ENCODE measurements at regions not wholly inside any gene's neighbourhood (a gene's known extent, or its start where the extent isn't known, plus 50 kb on each side); places are given as distances from the start of the nearest gene placed in this dataset.
"Not testable (repeated sequence)": the region's sequence is repeated elsewhere in the genome, so short reads cannot be mapped to it uniquely, and the experiment has no call there.

GRCh38 chr5:17398866-17399835 is 98.9 kb upstream of the TAF11L2 start:
- DNase-seq (ENCODE audit: low read depth in 4 of 4, low spot score in 3 of 4) = no peak

- DNase-seq (ENCODE audit: low read depth in 4 of 4, low spot score in 3 of 4) = no peak
These were observed 98.1 kb upstream of the TAF11L2 start for GRCh38 chr5:17399931-17400330.

- DNase-seq (ENCODE audit: low read depth in 4 of 4, low spot score in 3 of 4) = no peak
These were observed 97.1 kb upstream of the TAF11L2 start for GRCh38 chr5:17400724-17401469.

GRCh38 chr5:17401470-17402288 is 96.4 kb upstream of the TAF11L2 start:
- no peak for DNase-seq (ENCODE audit: low read depth in 4 of 4, low spot score in 3 of 4)

DNA sequence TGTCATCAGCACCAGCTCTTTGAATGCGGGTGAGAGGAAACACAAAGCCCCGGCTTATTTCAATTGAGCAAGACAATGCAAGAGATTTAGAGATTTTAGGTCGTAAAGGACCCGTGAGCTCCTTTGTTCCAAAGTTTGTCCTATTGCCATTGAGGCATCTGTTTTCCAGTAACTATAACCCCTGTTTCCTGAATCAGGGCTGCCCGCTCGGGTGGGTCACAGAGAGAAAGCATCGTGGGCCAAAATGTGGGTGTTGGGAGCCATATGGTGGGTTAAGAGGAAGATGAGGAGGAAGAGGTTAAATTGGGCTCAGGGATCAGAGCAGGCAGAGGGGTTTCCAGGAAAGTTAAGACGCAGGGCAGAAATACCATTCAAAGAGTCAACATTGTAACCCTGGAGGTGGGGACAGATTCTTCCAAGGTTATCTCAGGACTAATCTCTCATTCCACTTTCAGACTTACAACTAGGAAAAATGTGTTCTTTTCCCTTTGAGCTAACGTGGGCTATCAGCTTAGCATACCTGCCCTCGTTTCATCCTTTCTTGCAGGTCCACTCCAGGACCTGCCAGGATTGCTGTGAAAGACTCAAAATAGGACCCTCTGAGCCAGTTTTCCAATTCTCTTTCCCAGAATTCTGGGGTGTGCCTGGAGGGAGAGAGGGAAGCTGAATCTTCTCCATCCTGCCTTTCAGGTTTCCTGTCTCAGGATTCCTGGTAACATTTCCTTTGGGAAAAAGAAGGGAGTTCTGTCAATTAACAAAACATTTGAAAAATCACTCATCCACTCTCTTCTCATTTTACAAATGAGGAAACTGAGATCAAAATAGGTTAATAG is 95.5 kb upstream of the TAF11L2 start:
- DNase-seq (ENCODE audit: low read depth in 4 of 4, low spot score in 3 of 4) = no peak

- no peak for DNase-seq (ENCODE audit: low read depth in 4 of 4, low spot score in 3 of 4)
These were observed 94.1 kb upstream of the TAF11L2 start for GRCh38 chr5:17403695-17404490.

DNA sequence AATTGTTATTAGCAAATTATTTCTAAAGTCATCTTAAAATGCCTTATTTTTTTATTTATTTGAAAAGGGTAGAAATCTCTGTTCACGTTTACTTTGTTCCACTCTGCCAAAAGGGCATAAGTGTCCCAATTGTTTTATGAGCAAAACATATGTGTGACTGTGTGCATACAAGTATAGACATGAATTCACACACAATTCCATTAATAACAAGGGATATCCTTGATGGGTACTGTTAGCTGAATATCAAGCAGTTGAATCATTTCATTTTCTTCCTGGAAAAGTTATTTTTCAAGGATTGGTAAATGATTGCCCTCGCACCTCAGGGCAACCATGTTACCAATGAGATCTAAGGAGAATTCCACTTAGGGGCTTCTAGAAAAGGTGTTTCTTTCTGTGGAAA is 92.1 kb upstream of the TAF11L2 start:
- DNase-seq (ENCODE audit: low read depth in 4 of 4, low spot score in 3 of 4) = no peak

DNA sequence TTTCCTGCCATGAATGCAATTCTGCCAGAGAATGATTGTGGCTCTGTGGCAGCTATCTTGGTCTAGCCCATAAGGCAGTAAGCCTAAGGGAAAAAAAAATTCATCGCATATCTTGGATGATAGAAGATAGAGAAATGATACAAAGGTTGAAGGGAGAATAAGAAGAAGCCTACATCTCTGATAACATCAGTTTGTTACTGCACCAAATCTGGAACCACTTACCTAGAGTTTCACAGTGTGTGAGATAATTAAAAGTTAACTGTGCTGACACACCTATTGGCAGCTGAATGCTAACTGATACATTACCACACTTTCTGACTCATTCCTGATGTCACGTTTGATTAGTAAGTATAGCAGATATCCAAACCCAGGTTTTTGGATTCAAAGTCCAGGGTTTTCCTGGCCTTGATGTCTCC is 91.6 kb upstream of the TAF11L2 start:
- no peak for DNase-seq (ENCODE audit: low read depth in 4 of 4, low spot score in 3 of 4)

DNA sequence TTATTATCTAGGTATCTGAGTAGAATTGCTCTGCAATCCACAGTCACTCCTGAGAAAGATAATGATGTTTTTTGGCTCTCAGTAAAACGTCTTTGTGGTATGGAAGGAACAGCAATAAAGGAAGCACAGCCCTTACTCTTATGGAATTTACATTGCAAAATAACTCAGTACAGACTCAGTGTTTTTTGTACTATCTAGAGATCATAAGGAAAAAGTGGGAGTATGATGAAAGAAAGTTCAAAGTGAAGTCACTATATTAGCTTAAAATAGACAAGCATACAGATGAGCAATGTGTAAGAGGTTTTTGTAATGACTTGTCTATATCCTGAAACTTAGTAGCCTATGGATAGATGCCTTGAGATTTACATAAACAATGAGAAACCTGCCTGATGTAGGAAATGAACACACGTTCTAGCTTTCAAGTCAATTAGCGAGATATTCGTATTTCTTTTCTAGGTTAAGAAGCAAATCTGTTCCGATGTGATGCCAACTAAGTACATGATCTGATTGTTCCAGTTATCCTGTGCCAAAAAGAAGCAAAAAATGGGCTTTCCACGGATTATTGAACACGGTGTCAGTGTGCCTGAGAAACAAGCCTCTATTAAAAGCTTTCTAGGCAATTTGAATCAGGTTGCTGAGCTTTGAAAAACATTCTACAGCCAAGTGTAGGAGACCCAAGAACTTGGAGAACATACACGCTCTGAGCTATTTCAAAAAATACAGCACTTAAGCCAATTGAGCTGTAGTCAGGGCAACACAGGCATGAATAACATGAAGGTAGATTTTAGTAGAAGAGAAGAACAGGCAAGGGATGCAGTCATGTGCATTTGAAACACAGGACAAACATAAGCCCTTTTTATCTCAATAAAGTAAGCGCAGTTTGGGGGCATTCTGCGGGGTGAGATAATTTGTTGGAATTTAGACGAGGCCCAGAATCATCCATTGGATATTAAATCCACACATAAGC is 86.3 kb upstream of the TAF11L2 start:
- no peak for DNase-seq (ENCODE audit: low read depth in 4 of 4, low spot score in 3 of 4)

DNA sequence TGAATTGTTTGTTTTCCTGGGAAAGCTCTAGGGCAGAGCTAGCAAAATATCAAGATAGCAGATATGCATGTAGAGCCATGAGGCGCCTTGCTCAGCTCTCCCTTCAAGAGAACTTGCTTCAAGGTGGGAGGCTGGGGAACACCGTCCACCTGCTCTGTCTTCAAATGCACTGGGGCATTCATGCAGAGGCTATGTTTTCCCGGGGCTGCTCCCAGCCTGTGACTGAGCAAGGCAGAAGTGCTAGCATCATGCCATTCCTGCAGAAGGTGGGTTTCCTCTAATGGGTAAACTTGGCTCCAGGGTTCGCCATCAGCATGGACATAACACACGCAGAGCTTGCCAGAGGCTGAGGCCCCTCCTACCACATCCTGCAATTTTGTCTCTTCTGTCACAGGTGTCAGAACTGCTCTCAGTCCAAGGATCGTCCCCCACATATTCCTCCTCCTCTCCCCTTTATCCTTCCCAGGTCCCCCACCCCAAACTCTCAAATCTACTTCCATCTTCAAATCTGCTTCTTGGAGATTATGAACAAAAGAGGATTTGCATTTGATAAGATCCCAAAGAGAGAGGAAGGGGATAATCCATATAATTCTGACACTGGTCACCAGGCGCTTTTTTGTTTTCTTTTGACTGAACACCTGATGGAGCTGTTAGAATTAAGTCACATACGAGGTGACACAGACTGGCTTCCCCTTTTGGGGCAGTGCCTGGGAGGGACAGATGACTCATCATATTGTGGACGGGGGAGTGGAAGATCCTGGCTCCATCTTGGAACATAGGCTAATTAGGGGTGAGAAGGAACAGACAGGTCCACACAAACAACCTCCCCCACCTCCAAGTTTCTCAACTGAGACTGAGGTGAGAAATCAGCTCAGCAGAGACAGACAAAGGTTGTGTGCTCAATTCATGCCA is 85.0 kb upstream of the TAF11L2 start:
- DNase-seq (ENCODE audit: low read depth in 4 of 4, low spot score in 3 of 4) = no peak

- DNase-seq (ENCODE audit: low read depth in 4 of 4, low spot score in 3 of 4) = no peak
These were observed 84.3 kb upstream of the TAF11L2 start for GRCh38 chr5:17413691-17414090.

GRCh38 chr5:17415321-17415758 is 82.7 kb upstream of the TAF11L2 start:
- DNase-seq (ENCODE audit: low read depth in 4 of 4, low spot score in 3 of 4) = no peak

DNA sequence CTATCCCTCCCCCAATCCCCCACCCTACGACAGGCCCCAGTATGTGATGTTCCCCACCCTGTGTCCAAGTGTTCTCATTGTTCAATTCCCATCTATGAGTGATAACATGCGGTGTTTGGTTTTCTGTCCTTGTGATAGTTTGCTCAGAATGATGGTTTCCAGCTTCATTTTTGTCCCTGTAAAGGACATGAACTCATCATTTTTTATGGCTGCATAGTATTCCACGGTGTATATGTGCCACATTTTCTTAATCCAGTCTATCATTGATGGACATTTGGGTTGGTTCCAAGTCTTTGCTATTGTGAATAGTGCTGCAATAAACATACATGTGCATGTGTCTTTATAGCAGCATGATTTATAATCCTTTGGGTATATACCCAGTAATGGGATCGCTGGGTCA is 81.7 kb upstream of the TAF11L2 start:
- DNase-seq (ENCODE audit: low read depth in 4 of 4, low spot score in 3 of 4) = not testable (repeated sequence)

DNA sequence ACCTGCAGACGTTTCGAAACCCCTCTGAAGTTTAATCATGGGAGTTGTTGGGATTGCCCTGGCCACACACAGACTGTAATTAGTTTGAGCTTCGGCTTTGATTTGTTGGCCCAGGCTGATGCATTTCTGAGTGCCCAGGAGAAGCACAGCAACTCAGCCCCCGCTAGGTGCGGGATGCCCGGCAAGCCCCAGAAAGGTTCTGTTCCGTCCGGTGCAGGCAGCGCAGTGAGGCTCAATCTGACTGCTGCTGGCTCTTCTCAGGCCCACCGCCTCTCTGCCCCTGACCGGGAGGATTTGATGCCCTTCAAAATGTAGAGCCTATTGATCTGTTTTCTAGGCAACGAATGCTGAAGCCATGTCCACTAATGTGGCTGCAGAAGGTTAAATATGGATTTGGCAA is 73.4 kb upstream of the TAF11L2 start:
- no peak for DNase-seq (ENCODE audit: low read depth in 4 of 4, low spot score in 3 of 4)

GRCh38 chr5:17425385-17426070 is 72.5 kb upstream of the TAF11L2 start:
- DNase-seq (ENCODE audit: low read depth in 4 of 4, low spot score in 3 of 4) = no peak

- DNase-seq (ENCODE audit: low read depth in 4 of 4, low spot score in 3 of 4) = no peak
These were observed 71.8 kb upstream of the TAF11L2 start for GRCh38 chr5:17426104-17426749.
